ENCODE measurements at regions not wholly inside any gene's neighbourhood (a gene's known extent, or its start where the extent isn't known, plus 50 kb on each side); places are given as distances from the start of the nearest gene placed in this dataset.

DNA sequence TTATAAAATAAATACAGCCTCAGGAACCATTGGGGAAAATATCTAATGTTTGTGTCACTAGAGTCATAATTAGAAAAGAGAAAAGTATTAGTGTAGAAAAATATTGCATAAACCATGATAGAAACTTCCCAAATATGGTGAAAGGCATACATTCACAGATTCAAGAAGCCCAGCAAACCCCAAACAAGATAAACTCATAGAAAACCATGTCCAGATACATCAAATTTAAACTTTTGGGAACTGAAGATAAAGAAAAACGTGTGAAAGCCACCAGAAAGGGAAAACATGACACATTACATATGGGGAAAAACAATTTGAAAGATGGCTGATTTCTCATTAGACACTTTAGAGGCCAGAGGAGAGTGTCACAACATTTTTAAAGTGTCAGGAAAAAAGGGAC is 236.5 kb upstream of the FN1 start:
- no peak for DNase-seq (ENCODE audit: low read depth)
- TF ChIP-seq, protein P1, sequence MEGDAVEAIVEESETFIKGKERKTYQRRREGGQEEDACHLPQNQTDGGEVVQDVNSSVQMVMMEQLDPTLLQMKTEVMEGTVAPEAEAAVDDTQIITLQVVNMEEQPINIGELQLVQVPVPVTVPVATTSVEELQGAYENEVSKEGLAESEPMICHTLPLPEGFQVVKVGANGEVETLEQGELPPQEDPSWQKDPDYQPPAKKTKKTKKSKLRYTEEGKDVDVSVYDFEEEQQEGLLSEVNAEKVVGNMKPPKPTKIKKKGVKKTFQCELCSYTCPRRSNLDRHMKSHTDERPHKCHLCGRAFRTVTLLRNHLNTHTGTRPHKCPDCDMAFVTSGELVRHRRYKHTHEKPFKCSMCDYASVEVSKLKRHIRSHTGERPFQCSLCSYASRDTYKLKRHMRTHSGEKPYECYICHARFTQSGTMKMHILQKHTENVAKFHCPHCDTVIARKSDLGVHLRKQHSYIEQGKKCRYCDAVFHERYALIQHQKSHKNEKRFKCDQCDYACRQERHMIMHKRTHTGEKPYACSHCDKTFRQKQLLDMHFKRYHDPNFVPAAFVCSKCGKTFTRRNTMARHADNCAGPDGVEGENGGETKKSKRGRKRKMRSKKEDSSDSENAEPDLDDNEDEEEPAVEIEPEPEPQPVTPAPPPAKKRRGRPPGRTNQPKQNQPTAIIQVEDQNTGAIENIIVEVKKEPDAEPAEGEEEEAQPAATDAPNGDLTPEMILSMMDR (IDR thresholded peaks at IDR 0.05; ENCODE audit: insufficient read depth, low read depth, low read length, missing control alignments) = no peak
- no peak overlapping the region for H3K4me3 ChIP-seq (ENCODE audit: low read depth, low read length)

DNA sequence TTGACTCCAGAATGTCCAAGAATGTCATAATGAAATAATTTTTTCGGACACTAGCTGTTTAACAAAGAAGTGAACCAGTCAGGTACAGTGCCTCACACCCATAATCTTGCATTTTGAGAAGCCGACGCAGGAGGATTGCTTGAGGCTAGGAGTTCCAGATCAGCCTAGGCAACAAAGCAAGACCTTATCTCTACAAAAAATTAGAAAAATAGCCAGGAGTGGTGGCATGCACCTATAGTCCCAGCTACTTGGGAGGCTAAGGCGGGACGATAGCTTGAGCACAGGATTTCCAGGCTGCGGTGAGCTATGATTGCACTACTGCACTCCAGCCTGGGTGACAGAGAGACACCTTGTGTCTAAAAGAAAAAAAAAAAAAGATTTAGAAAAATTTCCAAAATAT is 235.8 kb upstream of the FN1 start:
- no peak for DNase-seq (ENCODE audit: low read depth)
- no peak overlapping the region for H3K4me3 ChIP-seq (ENCODE audit: low read depth, low read length)
- TF ChIP-seq, protein P1 (IDR thresholded peaks at IDR 0.05; ENCODE audit: insufficient read depth, low read depth, low read length, missing control alignments) = no peak

DNA sequence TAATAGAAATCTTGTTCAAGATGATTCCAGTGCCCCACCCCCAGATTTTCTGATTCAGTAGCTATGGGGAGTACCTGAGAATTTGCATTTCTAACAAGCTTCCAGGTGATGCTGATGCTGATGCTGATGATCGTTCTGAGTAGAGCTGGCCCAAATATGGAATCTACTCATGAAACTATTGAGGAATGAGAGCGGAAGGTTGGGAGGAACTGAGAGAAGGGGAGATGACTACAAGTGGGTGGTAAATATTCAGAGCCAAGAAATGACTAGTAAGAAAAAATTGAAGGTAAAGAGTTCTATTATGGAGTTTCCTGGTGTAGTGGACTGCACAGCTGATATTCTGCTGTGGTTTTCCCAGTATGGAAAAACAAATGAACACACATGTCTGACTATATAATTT is 235.4 kb upstream of the FN1 start:
- no peak for DNase-seq (ENCODE audit: low read depth)

DNA sequence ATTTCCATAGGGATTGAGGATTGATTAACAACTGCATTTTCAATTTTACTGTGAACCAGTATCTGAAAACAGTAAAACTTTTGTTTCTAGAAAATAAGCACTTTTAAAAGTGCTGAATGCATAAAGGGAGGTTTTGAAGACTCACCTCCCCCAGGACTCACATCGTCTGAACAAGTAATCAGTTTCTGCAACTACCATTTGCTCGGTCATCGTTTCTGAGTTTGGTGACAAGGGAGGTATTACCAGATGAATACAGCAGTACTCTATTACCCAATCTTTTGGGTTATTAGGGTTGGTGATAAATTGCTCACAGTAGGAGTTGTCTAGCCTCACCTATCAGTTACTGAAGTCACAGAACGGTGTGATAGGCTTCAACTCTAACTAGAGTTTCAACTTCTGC is 234.5 kb upstream of the FN1 start:
- TF ChIP-seq, protein P1 (IDR thresholded peaks at IDR 0.05; ENCODE audit: insufficient read depth, low read depth, low read length, missing control alignments) = no peak
- H3K4me3 ChIP-seq (ENCODE audit: low read depth, low read length) = no peak overlapping the region
- no peak for DNase-seq (ENCODE audit: low read depth)

More for the DNA sequence above, 235.4 kb upstream of the FN1 start:
- no peak overlapping the region for H3K4me3 ChIP-seq (ENCODE audit: low read depth, low read length)
- TF ChIP-seq, protein P1 (IDR thresholded peaks at IDR 0.05; ENCODE audit: insufficient read depth, low read depth, low read length, missing control alignments) = no peak

DNA sequence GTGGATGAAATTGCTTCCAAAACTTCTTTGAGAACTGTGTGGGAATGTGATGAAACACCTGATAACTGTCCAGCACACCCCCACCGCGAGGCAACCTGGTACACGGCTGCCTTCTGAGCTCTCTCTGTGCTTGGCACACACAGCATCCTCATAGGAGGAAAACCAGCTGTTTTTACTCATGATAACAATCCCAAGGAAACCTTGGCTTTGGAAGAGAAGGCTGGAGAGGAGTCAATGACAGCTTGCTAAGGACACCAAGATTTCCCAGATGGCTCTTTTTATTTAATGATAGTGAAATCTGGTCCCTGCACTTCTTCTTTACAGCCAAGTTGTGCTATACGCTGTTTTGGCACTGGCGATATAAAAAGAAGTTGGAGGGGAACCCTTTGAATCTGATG is 232.5 kb upstream of the FN1 start:
- no peak for DNase-seq (ENCODE audit: low read depth)
- H3K4me3 ChIP-seq (ENCODE audit: low read depth, low read length) = no peak overlapping the region

DNA sequence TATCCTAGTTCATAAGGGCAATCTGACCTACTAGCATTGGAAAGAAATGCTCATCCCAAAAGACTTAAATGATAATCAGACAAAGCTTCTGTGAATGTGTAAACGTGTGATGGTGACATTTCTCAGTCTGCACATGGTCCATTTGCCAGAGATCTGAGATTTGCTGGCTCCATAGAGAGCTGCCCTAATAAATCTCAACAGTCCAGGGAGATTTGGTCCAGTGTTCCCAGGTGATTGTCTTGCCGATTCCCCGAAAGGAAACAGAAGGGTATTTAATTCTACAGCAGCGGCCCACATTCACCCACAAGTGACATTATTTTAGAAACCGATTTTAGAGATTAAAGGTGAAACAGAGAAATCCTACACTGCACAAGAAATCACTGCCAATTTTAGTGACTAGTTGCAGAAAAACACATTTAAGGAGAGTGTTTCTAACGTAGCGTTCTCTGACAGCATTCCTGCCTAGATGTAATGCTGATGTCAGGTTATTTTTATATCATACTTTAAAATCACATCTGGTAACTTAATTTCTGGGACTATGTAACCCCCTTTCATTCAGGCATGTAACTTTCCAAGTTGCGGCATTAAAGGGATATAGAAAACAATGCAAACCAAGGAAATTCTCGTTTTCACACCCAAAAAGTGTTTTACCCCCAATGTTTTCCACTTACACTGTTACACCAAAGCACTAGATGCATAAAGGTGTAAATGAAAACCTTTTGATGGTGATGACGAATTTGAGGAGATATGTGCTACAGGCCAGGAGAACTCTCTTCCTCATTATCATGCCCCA is 231.9 kb upstream of the FN1 start:
- H3K4me3 ChIP-seq (ENCODE audit: low read depth, low read length) = no peak overlapping the region
- DNase-seq (ENCODE audit: low read depth) = no peak
- TF ChIP-seq, protein P1 (IDR thresholded peaks at IDR 0.05; ENCODE audit: insufficient read depth, low read depth, low read length, missing control alignments) = no peak

More for the DNA sequence above, 232.5 kb upstream of the FN1 start:
- TF ChIP-seq, protein P1 (IDR thresholded peaks at IDR 0.05; ENCODE audit: insufficient read depth, low read depth, low read length, missing control alignments) = no peak

Measured in GM12865 (cell line).